Activated naive CD8-positive, alpha-beta T cell treated with anti-CD3 and anti-CD28 coated beads, Interleukin-2, amount 10 ng/mL, durations not matched to agents 7 days and 5 days (primary cell): ENCODE measurements at regions not wholly inside any gene's neighbourhood (a gene's known extent, or its start where the extent isn't known, plus 50 kb on each side); places are given as distances from the start of the nearest gene placed in this dataset.
"Not testable (repeated sequence)": the region's sequence is repeated elsewhere in the genome, so short reads cannot be mapped to it uniquely, and the experiment has no call there.

ENCODE experiments used
- ATAC-seq: fragments of 150-1000 bp; cut with Tn5 transposase; one replicate; pipeline ENCODE4 v1.10.0; 2021; ENCODE audit warnings: low read depth, moderate library complexity
- POLR2A ChIA-PET: fragments of 350-600 bp; sonication (Branson Sonifier 250); formaldehyde crosslinking; loops from one replicate; lab custom pipeline; 2021; ENCODE audit warnings: antibody characterized with exemption; lab: Charles Lee
- DNase-seq: peaks from one replicate; pipeline ENCODE4 v3.0.0; 2021
- H3K27ac Mint-ChIP-seq: one replicate; pipeline ENCODE4 v1.8.0; 2022; ENCODE audit warnings: mild to moderate bottlenecking, mixed read lengths
- H3K27me3 Mint-ChIP-seq: one replicate; pipeline ENCODE4 v1.8.0; 2022; ENCODE audit warnings: mild to moderate bottlenecking, moderate library complexity, mixed read lengths
- H3K36me3 Mint-ChIP-seq: one replicate; pipeline ENCODE4 v1.8.0; 2021; ENCODE audit warnings: mild to moderate bottlenecking, mixed read lengths
- H3K4me1 Mint-ChIP-seq: one replicate; pipeline ENCODE4 v1.8.0; 2021; ENCODE audit warnings: mixed read lengths
- H3K4me3 Mint-ChIP-seq: one replicate; pipeline ENCODE4 v1.8.0; 2022; ENCODE audit warnings: mild to moderate bottlenecking, moderate library complexity, mixed read lengths
- H3K9me3 Mint-ChIP-seq: one replicate; pipeline ENCODE4 v1.8.0; 2021; ENCODE audit warnings: mixed read lengths

DNA sequence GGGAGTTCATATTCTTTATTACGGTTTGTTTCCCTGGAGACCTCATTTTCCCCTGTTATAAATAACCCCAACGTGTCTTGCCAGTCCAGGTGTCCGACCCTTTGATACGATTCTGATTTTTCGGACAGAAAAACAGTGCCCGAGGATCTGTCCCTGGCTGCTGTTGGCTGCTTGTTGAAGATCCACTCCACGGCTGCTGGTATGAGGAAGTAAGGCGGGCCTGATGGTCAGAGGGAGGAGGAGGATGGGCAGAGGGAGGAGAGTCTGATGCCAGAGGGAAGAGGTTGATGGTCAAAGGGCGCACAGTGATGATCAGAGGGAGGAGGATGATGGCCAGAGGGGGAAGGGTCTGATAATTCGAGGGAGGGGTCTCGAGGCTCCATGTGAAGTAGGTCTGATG, 99.9 kb downstream of the ATP6V0E2 start:
- DNase-seq, POLR2A ChIA-PET, H3K4me3 Mint-ChIP-seq, H3K4me1 Mint-ChIP-seq, H3K9me3 Mint-ChIP-seq, ATAC-seq, H3K27ac Mint-ChIP-seq, H3K36me3 Mint-ChIP-seq: not testable (repeated sequence)
- H3K27me3 Mint-ChIP-seq, result peaks cover 10% of the 10 kb centered on the region

DNA sequence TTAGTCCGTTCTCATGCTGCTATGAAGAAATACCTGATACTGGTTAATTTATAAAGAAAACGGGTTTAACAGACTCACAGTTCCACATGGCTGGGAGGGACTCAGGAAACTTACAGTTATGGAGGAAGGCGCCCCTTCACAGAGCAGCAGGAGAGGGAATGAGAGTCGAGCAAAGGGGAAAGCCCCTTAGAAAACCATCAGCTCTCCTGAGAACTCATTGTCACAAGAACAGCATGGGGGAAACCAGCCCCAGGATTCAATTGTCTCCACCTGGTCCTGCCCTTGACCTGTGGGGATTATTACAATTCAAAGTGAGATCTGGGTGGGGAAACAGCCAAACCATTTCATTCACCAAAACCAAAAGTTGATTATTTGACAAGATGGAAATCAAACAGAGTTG, 101.8 kb downstream of the ATP6V0E2 start:
- H3K4me1 Mint-ChIP-seq, ATAC-seq, DNase-seq, POLR2A ChIA-PET, H3K36me3 Mint-ChIP-seq, H3K27me3 Mint-ChIP-seq, H3K4me3 Mint-ChIP-seq, H3K9me3 Mint-ChIP-seq, H3K27ac Mint-ChIP-seq: not testable (repeated sequence)

DNA sequence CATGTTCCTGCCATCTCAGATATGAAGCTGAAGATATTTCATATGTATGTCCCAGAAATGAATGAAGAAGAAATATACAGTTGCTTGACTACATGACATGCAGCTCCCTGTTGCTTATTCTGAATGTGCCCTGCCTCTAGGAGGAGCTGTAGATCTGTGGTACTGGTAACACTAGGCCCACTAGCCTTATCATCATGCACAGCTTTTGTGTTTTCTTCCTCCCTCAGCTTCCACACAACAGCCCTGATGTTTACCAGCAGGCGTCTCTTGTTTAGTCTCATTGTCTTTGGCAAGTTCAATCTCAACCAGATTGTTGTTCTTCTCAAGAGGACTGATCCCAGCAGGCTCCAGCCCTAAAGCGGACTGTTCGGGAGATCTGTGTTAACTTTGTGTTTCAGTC, 104.8 kb downstream of the ATP6V0E2 start:
- ATAC-seq, H3K4me3 Mint-ChIP-seq, POLR2A ChIA-PET, H3K27ac Mint-ChIP-seq, H3K9me3 Mint-ChIP-seq, H3K36me3 Mint-ChIP-seq, H3K27me3 Mint-ChIP-seq, H3K4me1 Mint-ChIP-seq, DNase-seq: not testable (repeated sequence)

DNA sequence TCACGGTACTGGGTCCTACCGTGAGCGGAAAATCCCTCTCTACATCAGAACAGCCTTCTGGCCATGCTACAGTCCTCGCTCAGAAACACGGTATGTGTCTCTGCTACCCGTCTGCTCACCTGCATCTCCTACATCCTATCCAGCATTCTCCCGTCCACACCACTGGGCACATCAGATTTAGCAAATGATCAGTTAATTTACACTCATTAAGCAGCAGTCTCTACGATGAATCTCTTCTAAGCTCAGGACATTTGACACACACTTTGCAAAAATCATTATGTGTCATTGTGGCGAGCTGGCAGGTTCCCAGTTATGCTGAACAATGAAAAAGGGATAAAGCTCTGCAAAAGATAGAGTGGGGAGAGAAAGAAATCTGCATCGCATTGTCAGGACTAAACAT, 105.2 kb downstream of the ATP6V0E2 start:
- H3K27ac Mint-ChIP-seq, POLR2A ChIA-PET, H3K36me3 Mint-ChIP-seq, H3K27me3 Mint-ChIP-seq, H3K4me1 Mint-ChIP-seq, ATAC-seq, DNase-seq, H3K4me3 Mint-ChIP-seq, H3K9me3 Mint-ChIP-seq: not testable (repeated sequence)

DNA sequence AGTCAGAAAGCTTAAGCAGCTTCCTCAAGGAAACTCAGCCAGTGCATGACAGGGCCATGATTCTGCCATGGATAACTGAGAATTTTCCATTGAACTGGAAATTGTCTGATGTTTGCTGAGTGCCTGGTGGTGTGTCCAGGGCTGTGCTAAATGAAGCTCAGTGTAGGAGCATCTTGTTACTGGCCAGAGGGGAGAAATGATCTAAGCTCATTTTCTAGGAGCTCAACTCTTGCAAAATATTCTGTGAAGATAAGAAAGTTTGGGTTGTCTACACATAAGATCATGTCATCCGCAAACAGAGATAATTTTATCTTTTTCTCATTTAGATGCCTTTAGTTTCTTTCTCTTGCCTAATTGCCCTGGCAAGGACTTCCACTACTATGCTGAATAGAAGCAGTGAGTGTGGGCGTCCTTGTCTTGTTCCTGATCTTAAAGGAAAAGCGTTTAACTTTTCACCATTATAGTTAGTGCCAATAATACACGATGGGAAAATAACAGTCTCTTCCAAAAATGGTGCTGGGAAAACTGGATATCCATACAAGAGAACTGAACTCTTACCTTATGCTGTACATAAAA, 108.9 kb downstream of the ATP6V0E2 start:
- H3K4me1 Mint-ChIP-seq, H3K27me3 Mint-ChIP-seq, H3K4me3 Mint-ChIP-seq, H3K36me3 Mint-ChIP-seq, POLR2A ChIA-PET, DNase-seq, H3K9me3 Mint-ChIP-seq, H3K27ac Mint-ChIP-seq, ATAC-seq: not testable (repeated sequence)

DNA sequence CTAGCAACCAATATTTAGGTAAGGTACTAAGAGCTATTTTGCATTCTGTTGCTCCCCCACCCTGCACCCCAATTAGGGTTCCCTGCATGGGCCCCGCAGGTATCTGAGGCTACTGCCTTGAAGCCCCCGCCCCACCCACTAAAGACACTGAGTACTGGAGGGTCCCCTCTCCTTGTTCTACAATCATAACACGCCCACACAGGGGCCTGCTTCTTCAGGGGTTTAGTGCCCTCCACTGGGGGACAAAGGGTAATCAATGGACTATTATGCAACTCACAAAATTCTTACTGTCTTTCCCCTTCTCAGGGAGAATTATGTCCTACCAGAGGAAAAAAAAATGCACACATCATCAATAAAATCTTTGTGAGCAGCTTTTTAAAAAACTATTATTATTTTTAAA, 113.1 kb downstream of the ATP6V0E2 start:
- POLR2A ChIA-PET, H3K9me3 Mint-ChIP-seq, ATAC-seq, DNase-seq, H3K27me3 Mint-ChIP-seq, H3K27ac Mint-ChIP-seq, H3K36me3 Mint-ChIP-seq, H3K4me1 Mint-ChIP-seq, H3K4me3 Mint-ChIP-seq: not testable (repeated sequence)

DNA sequence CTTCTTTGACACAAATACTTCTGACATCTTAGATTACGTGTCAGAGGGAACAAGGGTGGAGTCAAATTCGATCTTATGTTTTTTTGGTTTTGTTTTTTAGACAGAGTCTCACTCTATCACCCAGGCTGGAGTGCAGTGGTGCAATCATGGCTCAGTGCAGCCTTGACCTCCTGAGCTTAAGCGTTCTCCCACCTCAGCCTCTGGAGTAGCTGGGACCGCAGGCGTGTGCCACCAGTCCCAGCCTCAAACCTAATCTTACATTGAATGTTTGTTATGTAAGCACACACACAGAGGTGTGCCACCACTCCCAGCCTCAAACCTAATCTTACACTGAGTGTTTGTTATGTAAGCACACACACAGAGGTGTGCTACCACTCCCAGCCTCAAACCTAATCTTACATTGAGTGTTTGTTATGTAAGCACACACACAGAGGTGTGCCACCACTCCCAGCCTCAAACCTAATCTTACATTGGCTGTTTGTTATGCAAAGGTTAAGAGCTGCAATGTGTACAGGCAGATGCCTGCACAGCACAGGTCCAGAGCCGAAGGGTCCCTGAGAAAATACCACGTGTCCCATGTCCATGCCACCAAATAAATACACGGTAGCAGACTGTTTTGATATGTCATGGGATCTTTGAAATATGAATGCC, 118.0 kb downstream of the ATP6V0E2 start:
- DNase-seq, H3K4me1 Mint-ChIP-seq, H3K27me3 Mint-ChIP-seq, H3K27ac Mint-ChIP-seq, H3K36me3 Mint-ChIP-seq, H3K9me3 Mint-ChIP-seq, ATAC-seq, H3K4me3 Mint-ChIP-seq, POLR2A ChIA-PET: not testable (repeated sequence)

DNA sequence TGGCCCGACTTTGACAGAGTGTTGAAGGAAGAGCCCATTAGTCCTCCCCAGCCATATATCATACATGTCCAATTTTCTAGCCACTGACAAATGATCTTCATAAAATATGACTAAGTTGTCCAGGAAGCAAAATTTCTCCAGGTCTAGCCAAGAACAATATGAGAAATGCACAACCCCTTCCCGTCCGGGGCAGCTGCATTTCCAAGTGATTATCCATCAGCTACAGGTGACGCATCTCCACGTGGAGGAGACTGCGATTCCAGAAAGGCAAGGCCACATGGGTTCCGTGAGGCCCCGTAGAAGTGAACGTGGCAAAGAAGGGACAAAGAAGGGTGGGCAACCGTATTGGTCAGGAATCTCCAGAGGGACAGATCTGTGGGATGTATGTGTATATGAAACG, 118.6 kb downstream of the ATP6V0E2 start:
- H3K27me3 Mint-ChIP-seq, H3K9me3 Mint-ChIP-seq, H3K4me1 Mint-ChIP-seq, POLR2A ChIA-PET, H3K4me3 Mint-ChIP-seq, ATAC-seq, DNase-seq, H3K27ac Mint-ChIP-seq, H3K36me3 Mint-ChIP-seq: not testable (repeated sequence)

DNA sequence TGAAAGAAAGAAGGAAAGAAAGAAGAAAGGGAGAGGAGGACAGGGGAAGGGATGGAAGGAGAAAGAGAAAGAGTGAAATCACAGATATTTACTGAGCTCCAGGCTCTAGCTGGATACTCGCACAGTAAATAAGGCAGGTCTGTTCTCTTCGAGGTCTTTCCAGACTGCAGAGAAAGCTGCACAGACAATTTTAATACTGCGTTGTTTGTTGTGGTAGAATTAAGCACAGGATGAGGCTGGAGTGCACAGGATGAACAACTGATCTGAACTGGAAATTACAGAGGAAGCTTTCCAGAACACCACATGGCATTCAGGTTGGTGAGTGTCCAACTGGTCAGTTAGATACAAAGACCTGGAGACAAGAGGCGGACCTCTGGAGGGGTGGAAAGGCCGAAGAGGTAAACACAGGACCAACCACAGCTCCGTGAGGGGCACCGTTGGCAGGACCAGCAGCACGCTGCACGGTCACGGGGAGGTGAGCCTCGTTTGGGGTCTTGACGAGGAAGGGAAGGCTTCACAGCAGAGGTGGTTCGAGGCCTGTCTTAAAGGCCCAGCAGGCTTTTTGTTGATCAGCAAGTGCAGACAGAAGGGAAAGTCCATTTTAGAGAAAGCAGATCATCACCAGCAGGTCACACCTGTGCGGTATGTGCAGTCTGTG, 121.7 kb downstream of the ATP6V0E2 start:
- H3K27me3 Mint-ChIP-seq, DNase-seq, H3K27ac Mint-ChIP-seq, ATAC-seq, POLR2A ChIA-PET, H3K4me3 Mint-ChIP-seq, H3K4me1 Mint-ChIP-seq, H3K9me3 Mint-ChIP-seq, H3K36me3 Mint-ChIP-seq: not testable (repeated sequence)

DNA sequence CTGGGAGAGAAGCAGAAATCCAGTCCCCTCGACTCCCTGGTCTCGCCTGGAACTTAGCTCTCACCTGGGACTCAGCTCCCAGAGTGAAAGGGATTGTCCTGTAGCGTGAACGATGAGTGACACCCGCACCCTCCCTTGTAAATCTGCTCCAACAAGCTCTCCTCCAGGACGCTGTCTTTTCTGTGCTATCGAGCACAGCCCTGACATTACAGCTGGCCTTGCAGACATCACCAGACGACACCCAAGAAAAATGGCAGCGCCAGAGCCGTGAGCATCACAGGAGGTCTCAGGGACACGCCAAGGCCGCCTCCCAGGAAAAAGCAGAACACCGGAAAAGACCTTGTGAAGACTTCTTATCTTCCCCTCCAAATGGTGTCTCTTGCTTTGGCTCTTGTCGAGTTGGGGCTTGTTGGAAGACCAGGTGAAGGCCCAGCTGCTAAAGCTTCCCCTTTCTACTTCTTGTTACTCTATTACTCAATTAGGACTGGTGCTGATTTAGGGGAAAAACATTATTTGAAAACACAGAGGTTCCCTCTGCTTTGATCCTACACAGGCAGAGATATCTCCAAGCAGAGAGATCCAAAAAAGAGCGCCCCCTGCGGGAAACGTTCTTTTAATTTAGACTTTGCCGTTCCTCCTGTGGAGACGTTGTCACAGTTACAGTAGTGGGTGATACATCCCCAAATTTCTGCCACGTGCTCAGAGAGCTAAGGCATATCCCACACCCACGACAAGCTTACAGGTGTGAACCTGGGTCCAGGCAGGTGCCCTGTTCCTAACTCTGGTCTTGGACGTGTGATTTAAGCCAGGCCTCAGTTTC, 127.2 kb downstream of the ATP6V0E2 start:
- H3K36me3 Mint-ChIP-seq, H3K4me3 Mint-ChIP-seq, DNase-seq, H3K9me3 Mint-ChIP-seq, H3K27ac Mint-ChIP-seq, H3K4me1 Mint-ChIP-seq, H3K27me3 Mint-ChIP-seq, POLR2A ChIA-PET: not testable (repeated sequence)
- ATAC-seq, result peak; percentile 26

DNA sequence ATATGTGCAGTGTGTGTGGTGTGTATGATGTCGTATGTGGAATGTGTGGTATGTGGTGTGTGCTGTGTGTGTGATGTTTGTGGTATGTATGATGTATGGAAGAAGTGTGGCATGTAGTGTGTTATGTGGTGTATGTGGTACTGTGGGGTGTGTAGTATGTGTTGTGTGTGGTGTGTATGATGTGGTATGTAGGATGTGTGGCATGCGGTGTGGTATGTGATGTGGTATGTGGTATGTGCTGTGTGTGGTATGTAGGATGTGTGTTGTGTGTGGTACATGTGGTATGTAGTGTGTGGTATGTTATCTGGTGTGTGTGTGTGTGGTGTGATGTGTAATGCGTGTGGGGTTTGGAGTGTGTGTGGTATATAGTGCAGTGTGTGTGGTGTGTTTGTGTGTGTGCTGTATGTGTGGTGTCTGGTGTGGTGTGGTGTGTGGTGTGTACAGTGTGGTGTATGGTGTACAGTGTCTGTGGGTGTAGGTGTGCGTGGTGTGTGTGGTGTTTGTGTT, 129.6 kb downstream of the ATP6V0E2 start:
- no peak for DNase-seq
- Mint-ChIP-seq H3K36me3 (no peaks in the 10 kb centered on the region), H3K27me3 (no peaks in the 10 kb centered on the region), H3K27ac (no peak overlapping the region), H3K9me3 (no peaks in the 10 kb centered on the region), H3K4me1 (no peaks in the 10 kb centered on the region), H3K4me3 (no peak overlapping the region)
- ATAC-seq, result peak; percentile 26
- POLR2A ChIA-PET, result no interaction called here

DNA sequence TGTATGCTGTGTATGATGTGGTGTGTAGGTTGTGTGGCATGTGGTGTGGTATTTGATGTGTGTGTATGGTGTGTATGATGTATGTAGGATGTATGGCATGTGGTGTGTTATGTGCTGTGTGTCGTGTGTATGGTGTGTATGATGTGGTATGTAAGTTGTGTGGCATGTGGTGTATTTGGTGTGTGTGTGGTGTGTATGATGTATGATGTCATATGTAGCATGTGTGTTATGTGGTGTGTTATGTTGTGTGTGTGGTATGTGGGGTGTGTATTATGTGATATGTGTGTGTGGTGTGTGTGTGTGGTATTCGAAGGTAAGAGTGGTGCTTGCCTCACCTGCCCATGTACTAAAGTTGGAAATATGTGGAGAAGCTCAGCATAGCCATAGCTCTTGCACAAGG, 130.2 kb downstream of the ATP6V0E2 start:
- H3K4me3 Mint-ChIP-seq, DNase-seq, H3K27ac Mint-ChIP-seq, H3K36me3 Mint-ChIP-seq, H3K9me3 Mint-ChIP-seq, H3K27me3 Mint-ChIP-seq, H3K4me1 Mint-ChIP-seq, ATAC-seq, POLR2A ChIA-PET: not testable (repeated sequence)

DNA sequence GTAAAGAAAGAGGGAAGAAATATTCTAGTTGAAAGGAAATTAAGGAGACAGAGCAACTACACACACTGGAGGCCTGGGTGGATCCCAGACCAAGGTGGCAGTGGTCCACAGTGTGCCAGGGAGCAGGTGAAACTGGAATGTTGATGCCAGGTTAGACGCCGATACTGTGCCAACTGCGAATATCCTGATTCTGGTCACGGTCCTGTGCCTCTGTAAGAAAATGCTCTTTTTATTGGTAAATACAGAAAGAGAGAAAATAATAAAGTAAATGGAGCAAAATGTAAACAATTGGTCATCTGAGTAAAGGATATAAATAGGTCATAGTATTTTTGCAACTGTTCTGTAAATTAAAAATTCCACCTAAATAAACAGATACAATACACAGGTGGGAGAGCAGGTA, 131.1 kb downstream of the ATP6V0E2 start:
- H3K4me1 Mint-ChIP-seq, H3K4me3 Mint-ChIP-seq, POLR2A ChIA-PET, H3K27ac Mint-ChIP-seq, H3K27me3 Mint-ChIP-seq, DNase-seq, H3K36me3 Mint-ChIP-seq, H3K9me3 Mint-ChIP-seq, ATAC-seq: not testable (repeated sequence)
